ENCODE measurements at regions not wholly inside any gene's neighbourhood (a gene's known extent, or its start where the extent isn't known, plus 50 kb on each side); places are given as distances from the start of the nearest gene placed in this dataset.

DNA sequence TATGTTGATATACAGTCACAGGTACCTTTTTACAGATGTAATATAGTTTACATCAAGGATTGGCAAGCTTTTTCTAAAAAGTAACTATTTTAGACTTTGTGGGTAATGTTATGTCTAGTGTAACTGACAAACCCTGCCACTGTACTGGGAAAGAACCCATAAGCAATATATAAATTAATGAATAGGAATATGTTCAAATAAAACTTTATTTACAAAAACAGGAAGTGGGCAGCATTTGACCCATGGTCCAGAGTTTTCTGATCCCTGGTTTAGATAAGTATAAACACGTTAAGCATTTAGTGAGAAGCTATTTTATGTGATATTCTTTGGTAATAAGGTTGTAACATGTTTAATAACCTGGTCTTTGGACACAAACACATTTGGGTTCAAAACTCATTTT is 915.2 kb upstream of the ROBO1 start:
- no peak overlapping the region for H3K27ac ChIP-seq
- TF ChIP-seq, protein P1, sequence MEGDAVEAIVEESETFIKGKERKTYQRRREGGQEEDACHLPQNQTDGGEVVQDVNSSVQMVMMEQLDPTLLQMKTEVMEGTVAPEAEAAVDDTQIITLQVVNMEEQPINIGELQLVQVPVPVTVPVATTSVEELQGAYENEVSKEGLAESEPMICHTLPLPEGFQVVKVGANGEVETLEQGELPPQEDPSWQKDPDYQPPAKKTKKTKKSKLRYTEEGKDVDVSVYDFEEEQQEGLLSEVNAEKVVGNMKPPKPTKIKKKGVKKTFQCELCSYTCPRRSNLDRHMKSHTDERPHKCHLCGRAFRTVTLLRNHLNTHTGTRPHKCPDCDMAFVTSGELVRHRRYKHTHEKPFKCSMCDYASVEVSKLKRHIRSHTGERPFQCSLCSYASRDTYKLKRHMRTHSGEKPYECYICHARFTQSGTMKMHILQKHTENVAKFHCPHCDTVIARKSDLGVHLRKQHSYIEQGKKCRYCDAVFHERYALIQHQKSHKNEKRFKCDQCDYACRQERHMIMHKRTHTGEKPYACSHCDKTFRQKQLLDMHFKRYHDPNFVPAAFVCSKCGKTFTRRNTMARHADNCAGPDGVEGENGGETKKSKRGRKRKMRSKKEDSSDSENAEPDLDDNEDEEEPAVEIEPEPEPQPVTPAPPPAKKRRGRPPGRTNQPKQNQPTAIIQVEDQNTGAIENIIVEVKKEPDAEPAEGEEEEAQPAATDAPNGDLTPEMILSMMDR (conservative IDR thresholded peaks at IDR 0.05) = no peak
- TF ChIP-seq ZFX (IDR thresholded peaks at IDR 0.05) = no peak

DNA sequence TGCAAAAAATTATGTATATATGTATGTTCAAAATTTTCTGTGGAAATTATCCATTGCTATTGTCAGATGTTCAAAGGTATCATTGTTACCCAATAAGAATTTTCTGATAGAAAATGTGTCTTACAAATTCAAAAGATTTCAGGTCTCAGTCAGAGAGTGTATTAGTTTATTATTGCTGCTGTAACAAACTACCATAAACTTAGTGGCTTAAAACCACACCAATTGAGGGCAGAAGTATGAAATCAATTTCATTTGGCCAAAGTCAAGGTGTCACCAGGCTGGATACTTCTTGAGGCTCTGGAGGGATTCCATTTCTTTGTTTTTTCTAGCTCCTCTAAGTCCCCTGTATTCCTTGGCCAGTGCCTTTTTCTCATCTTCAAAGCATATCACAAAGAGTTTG is 914.4 kb upstream of the ROBO1 start:
- H3K27ac ChIP-seq = no peak overlapping the region
- TF ChIP-seq ZFX (IDR thresholded peaks at IDR 0.05) = no peak
- TF ChIP-seq, protein P1 (conservative IDR thresholded peaks at IDR 0.05) = no peak

DNA sequence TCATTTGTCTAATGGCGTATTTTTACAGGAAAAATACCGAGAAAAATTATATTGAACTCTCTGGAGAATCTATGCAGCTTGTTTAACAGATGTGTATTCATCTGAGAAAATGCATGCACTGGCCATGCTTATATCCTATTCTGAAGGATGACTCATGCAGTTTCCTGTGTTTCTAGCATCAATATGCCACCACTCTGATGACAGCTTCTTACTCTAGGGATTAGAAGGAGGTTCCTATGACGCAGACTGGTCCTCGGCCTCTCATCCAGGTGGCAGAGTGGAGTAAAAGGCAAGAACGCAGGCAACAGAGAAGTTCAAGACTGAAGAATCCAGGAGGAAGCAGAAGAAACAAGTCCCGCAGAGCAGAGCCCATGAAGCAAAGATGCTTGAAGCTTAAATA is 910.0 kb upstream of the ROBO1 start:
- TF ChIP-seq, protein P1 (conservative IDR thresholded peaks at IDR 0.05) = no peak
- no peak for TF ChIP-seq ZFX (IDR thresholded peaks at IDR 0.05)
- H3K27ac ChIP-seq = no peak overlapping the region

DNA sequence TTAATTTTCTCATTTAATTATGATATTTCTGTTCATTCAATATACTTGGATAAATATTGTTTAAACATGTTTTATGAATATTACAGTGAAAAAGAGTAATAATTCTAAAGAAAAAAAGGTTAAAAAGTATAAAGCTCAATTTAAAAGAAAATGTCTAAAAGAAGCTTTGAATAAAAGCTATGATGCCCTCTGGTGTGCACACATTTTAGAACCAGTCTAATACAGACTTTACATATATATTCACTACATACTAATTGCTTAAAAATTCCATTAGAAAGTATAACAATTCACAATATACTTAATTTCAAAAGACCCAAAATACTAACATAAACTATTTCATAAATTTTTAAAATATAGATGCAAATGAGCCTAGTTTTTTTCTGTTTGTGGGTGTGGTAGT is 909.1 kb upstream of the ROBO1 start:
- TF ChIP-seq, protein P1 (conservative IDR thresholded peaks at IDR 0.05) = peak; percentile 15
- TF ChIP-seq ZFX (IDR thresholded peaks at IDR 0.05) = no peak
- H3K27ac ChIP-seq = no peak overlapping the region

DNA sequence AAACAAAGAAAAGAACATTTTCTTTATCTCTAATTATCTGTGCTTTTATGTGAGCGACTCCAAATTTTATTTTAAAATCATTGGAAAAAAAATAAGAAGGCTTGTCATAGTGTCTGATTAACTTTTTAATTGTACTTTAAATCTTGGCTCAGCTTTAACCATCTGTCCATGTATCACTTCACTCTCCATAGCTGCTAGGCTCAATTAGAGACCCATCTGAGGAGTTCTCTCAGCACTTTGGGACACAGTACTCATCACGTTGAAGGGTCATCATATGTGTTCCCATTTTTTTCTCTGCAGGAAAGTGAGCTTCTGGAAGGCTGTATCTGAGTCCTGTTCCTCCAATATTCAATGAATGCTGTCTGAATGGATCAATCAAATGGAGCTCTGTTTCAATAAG is 908.5 kb upstream of the ROBO1 start:
- no peak overlapping the region for H3K27ac ChIP-seq
- TF ChIP-seq, protein P1 (conservative IDR thresholded peaks at IDR 0.05) = no peak
- no peak for TF ChIP-seq ZFX (IDR thresholded peaks at IDR 0.05)

DNA sequence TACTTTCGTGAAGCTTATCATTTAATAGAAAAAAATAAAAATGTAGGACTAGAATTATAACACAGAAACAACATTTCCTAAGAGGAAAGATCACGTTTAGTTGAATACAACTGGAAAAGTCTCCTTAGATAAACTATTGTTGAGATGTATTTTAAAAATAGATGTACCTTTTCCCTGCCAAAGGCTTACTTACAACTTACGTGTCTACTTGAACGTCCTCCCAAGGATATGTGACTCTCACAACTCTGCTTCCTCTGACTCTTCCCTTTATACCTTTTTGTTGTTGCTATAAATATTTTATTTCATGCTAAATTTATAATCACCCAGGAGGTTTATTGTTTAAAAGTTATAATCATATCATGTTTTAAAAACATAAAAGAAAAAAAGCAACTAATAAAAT is 908.0 kb upstream of the ROBO1 start:
- H3K27ac ChIP-seq = no peak overlapping the region
- TF ChIP-seq, protein P1 (conservative IDR thresholded peaks at IDR 0.05) = no peak
- TF ChIP-seq ZFX (IDR thresholded peaks at IDR 0.05) = no peak

DNA sequence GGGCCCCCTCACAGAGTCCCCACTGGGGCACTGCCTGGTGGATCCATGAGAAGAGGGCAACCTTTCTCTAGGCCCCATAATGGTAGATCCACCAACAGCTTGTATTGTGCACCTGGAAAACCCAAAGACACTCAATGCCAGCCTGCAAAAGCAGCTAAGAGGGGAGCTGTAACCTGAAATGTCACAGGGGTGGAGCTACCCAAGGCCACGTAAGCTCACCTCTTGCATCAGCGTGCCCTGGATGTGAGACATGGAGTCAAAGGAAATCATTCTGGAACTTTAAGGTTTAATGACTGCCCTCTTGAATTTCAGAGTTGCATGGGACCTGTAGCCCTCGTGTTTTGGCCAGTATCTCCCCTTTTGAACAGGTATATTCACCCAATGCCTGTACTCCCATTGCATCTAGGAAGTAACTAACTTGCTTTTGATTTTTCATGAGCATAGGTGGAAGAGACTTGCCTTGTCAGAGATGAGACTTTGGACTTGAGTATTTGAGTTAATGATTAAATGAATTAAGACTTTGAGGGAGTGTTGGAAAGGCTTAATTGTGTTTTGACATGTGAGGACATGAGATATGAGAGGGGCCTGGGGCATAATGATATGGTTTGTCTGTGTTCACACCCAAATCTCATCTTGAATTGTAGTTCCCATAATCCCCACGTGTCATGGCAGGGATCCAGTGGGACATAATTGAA is 900.9 kb upstream of the ROBO1 start:
- no peak overlapping the region for H3K27ac ChIP-seq
- TF ChIP-seq ZFX (IDR thresholded peaks at IDR 0.05) = no peak
- TF ChIP-seq, protein P1 (conservative IDR thresholded peaks at IDR 0.05) = no peak
